ENCODE measurements at regions not wholly inside any gene's neighbourhood (a gene's known extent, or its start where the extent isn't known, plus 50 kb on each side); places are given as distances from the start of the nearest gene placed in this dataset.

DNA sequence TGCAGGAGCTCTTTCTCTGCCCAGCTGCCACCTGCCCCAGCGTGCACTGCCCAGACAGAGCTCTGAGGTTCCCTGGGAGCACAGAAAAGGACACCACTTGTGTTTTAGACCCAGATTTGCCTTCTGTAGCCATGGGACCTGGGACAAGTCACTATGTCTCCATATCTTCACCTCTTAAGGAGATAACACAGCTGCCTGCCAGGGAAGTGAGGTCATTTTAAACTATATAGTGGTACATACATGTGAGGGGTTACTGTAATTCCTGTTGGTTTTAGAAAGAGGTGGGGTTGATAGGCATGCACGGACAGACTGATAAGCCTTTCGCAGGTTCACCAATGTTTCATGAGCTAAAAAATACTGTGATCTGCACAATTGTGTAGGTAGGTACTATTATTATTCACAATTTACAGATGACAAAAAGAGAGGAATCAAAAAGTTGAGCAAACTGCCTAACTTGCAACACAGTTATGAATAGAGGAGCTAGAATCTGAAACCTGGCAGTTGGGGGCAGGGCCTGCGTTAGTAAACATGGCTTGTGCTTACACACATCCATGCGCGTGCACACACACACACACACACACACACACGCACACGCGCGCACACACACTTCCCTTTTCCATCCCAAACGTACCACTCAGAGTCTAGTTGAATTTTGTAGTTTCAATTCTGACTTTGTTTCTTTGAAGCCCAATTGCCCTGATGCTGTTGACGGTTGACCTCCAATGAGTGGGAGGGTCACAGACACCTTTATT is 193.6 kb downstream of the FAM43A start:
- no peak for TF ChIP-seq EZH2 (IDR thresholded peaks at IDR 0.05; ENCODE audit: borderline replicate concordance, low read depth, low read length, severe bottlenecking)
- TF ChIP-seq, protein P1, sequence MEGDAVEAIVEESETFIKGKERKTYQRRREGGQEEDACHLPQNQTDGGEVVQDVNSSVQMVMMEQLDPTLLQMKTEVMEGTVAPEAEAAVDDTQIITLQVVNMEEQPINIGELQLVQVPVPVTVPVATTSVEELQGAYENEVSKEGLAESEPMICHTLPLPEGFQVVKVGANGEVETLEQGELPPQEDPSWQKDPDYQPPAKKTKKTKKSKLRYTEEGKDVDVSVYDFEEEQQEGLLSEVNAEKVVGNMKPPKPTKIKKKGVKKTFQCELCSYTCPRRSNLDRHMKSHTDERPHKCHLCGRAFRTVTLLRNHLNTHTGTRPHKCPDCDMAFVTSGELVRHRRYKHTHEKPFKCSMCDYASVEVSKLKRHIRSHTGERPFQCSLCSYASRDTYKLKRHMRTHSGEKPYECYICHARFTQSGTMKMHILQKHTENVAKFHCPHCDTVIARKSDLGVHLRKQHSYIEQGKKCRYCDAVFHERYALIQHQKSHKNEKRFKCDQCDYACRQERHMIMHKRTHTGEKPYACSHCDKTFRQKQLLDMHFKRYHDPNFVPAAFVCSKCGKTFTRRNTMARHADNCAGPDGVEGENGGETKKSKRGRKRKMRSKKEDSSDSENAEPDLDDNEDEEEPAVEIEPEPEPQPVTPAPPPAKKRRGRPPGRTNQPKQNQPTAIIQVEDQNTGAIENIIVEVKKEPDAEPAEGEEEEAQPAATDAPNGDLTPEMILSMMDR (IDR thresholded peaks at IDR 0.05; ENCODE audit: borderline replicate concordance, extremely low read depth, low read length, poor library complexity, severe bottlenecking) = no peak
